Putamen (tissue), 1 donor: ENCODE measurements at regions not wholly inside any gene's neighbourhood (a gene's known extent, or its start where the extent isn't known, plus 50 kb on each side); places are given as distances from the start of the nearest gene placed in this dataset.

ENCODE experiments used
- DNase-seq: peaks from one replicate; pipeline ENCODE4 v3.0.0-alpha.2; 2016; ENCODE audit warnings: low spot score

DNA sequence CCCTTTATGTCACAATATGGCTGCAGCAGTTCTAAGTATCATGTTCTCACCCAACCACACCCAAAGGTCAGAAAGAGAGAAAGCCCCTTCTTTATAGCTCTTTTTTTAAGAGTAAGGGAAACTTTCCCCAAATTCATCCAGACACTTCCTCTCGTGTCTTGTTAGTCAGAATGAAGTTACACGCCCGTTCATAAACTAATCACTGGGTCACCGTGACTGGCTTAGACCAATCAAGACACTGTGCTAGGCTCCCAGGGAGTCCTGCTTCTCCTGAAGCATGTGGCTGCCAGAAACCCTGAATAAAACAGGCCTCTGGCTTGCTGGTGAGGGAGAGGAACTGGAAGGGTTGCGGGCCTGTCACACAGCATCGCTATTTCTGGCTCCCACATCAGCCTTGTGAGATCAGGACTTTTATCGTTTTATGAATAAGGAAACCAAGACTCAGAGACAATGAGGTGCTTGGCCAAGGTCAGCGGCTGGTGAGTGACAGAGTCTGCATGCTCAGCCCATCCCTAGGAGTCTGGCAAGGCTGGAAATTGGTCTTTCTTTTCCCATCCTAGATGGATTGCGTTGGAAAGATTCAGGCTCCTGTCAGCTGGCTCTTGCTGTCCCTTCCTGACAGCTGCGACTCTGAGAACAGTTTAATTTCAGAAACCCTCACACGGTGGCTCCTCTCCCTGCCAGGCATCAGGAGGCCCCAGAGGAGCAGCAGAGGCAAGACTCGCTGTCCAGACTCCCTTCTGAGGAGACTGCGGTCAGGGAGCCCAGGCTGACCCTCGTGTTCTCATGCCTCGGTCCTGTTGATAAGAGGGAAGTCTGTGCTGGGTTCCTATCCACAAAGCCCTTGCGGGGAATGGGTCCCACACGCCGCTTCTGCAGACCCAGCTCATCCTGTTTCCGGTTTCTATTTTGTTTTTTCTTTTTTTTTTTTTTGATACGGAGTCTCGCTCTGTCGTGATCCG lies 104.5 kb upstream of the TAF1B start:
- no peak for DNase-seq

DNA sequence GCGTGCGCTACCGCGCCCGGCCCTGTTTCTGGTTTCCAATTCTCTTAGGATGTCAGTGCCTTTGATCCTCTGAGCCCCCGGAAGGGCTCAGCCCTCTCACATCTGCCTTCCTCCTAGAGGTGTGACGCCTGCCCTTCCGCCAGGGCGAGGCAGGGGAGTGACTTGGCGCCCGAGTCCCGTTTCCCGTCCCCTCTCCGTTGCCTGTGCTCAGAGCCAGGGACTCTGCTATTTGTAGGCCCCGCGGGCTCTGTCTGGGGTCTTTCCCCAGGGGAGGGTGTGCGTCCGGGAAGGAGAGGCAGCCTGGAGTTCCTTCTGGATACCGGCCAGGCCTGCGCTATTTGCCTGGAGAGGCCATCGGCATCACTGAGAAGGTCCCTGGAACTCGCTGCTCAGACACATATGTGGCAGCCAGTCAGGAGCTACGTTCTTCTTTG lies 103.7 kb upstream of the TAF1B start:
- no peak for DNase-seq

DNA sequence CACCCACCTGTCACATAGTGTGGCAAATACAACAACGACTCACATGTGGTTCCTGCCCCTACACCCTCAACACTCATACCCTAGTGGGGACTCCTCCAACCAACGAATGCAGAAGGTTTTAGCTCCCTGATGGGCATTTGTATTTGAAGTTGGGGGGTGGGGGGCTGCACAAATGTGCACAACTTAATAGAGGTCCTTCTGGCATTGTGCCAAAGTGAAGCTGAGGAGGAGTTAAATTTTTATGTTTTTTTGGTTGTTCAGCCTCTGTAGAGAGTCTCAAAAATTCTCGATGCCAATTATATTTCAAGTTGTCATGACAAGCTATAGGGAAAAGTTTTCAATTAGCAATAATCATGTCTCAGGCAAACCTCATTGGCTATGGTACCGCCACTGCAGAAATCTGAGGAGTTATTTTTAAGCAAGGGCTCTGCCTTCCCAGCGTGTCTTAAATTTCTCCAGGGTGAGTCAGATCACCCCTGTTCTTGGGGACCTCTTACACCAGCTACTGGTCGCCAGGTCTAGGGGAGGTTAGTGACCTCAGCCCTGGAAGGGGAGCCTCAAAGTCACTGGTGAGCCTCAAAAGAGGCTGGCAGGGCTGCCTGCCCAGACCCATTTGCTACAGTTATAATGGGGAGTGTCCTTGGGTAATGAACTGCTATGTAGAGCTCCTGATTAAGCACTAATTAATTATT lies 102.7 kb upstream of the TAF1B start:
- DNase-seq, result no peak

DNA sequence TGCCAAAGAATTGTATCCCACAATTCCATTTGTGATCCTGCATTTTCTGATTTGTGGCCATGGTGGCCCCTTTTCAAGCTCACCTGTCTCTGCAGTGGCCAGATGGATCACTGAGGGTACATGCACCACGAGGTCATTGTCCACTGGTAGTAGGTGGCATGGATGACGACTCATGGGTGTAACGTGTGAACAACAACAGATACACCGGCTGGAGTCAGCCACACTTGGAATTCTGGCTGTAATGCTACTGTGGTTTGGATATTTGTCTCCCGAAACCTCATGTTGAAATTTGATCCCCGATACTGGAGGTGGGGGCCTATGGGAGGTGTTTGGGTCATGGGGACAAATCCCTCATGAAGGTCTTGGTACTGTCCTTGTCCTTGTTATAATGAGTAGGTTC lies 102.2 kb upstream of the TAF1B start:
- no peak for DNase-seq

DNA sequence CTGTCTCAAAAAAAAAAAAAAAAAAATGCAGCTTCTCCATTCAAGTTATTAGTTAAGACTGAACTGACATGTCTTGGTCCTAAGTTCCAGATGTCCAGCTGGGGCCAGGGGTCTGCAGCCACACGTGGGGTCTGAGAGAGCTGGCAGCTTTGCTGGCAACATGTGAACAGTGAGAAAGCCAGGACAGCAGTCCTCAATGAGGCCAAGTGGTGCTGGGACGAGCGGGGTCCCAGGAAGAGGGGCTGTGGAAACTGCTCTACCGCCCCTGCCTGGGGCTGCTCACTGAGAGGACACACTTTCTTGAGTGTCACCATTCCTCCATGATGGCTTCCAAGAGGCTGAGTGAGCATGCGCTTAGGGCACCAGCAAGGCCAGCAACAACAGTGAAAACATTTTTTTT lies 100.7 kb upstream of the TAF1B start:
- no peak for DNase-seq

DNA sequence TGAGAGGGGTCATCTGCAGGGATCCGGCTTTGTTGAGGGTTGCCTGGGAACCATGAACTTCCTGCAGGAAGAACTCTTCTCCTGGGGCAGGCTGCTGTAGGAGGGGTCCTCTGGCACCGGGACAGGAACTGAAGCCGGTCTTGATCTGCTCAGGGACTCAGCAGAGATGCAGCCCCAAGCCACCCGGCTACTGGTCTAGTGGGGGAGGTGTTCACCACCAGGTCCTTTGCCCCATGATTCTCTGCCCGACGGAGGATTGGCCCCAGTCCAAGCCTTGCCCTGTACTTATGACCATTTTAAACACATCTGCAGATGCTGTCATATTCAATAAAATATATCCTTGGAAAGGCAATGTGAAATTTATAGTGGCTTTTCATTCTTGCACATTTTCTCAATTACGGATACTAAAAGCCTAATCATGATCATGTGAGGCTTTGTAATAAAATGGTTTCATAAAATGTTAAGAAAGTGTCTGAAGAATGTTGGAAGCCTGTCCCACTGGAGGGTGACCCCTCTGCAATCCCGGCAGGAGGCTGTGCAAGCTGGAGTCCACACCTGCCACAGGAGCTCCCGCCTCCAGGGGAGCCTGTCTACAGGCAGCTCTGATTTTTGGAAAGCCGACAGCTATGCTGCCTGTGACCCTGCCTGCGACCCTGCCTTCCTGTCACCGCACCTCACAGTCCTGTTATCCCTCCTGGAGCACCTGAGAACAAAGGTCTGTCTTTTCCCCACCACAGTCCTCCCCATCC lies 98.8 kb upstream of the TAF1B start:
- DNase-seq, result no peak

DNA sequence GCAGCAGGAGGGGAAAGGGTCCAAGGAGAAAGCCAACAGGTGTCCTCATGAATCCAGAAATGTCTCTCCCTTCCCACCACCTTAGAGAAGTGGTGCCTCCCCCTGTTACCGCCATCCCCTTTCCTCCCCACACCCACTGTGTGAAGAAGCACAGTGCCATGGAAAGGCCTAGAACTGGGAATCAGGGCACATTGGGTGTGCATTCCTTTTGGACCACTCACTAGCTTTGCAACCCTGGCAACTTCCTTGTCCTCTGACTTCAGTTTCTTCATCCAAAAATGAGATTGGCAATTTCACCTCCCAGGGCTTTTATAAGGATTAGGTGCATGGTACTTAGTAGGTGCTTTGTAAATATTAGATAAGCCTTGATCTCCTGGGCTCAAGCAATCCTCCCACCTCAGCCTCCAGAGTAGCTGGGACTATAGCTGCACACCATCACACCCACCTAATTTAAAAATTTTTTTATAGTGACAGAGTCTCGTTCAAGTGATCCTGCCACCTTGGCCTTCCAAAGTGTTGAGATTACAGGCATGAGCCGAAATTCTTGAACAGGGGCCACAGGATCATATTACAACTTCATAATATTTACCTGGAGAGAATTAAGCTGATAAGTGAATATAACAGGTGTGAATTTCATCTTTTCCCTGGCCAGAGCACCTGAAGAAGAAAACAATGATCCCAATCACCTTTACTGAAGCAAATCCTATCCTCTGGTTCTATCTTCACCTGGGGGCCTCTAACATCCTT lies 97.9 kb upstream of the TAF1B start:
- DNase-seq, result no peak

DNA sequence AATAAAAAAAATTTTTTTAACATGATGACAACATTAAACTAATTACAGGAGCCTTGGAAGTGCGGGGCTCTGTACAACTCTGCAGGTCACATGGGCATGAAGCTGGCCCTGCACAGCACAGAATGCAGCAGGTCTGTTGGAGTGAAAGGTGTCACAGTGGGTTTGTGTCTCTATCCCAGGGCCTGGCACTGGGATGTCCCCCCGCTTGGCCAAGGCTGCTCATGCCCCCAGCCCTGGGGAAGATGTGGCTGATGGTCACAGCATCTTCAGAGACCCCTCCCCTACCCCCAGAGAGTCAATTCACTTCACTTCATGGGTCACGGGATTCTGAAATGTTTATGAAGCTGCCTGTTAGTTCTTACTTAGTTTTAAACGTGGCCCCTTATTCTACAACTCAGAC lies 95.9 kb upstream of the TAF1B start:
- no peak for DNase-seq

DNA sequence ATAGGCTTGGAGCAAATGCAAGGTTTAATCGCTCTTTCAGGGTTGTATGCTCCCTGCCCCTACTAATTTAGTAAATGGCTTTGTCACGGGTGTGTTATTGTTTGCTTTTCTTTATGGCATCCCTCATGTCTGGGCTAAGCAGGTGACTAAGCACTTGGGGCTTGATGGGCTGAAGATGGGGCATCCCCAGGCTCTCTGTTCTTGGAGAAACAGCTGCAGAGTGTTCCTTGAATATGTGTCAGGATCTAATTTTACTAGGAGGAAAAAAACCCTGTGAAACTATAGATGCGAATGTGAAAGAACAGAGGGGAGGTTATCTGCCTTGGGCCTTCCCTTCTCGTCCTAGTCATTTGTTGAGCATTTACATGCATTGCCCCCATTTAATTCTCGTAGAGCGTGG lies 94.7 kb upstream of the TAF1B start:
- no peak for DNase-seq

DNA sequence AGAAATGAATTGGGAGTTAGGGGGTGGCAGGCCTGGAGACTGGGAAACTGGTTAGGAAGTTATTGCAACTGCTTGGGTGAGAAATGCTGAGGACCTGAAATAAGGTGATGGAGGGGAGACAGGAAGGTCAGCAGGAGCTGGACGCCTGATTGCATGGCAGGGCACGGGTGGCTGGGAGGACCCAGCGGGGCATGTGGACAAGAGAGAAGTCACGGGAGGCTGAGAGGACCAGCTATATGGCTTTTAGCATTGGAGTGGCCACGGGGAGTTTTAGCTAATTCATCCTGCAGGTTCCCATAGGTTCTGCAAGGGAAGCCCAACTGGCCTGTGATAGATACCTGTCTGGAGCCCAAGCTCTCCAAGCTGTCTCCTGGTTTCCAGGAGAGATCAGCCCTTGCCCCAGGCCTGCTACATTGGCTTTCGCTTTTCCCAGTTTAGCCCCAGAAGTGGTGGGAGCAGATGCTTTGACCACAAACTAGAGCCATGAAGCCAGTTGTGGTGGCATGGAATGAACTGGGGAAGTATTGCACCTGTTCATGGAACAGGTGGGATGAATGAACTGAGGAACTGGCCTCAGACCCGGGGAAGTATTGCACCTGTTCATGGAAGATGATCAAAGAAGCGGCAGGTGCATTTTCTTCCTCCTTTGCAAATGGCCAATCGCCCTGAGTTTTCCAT lies 93.6 kb upstream of the TAF1B start:
- DNase-seq, result no peak

DNA sequence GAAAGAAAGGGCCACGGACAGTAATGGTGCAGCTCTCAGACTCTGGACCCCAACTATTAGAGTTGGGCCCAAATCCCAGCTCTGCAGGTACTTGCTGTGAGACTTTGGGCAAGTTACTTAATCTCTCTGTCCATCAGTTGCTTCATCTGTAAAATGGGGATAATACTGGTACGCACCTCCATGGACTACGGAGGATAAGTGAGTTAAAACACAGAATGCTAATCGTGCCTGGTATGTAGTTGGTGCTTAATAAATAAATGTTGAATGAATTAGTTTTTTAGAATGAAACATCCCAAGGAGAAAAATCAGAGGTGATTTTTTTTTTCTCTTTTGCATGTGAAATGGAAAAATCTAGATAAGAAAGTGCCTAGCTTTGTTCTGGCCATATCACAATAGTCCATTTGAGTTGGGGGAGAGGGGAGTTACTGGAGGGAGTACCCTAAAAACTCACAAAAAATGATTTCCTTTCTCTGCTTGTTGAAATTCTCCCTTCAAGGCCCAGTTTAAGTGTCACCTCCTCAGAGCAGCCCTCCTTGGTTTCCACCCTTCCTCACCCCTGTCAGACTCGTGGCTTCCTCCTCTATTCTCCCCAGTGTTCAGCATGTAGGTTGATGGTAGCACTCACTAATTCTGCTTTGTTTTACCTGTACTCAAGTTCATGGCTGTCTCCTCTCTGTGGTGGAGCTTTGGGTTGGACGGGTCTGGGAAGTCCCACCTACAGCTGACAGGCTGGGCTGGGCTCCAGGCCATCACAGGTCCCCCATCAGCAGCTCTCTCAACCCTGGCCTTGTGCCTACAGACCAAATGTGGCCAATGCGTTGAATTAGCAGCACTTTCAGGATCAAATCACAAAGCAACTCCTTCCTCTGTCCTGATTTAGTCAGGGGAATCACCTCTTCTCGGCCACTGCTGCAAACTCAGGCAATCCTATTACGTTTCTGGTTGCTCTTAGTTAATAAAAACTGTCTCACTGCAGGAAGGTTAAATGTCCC lies 92.8 kb upstream of the TAF1B start:
- DNase-seq, result no peak

DNA sequence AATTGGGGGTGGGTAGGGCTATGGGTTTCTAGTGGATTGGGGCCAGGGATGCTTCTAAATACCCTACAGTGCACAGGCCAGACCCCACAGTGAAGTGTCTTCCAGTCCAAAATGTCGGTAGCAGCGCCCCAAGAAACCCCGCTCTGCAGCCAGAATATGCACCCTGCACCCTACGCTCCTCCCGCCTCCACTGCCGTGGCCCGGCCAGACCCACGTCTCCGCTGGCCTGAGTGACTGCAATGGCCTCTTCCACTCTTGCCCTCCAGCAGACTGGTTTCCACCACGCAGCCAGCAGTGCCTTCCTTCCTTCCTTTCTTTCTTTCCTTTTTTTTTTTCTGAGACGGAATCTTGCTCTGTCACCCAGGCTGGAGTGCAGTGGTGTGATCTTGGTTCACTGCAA lies 91.4 kb upstream of the TAF1B start:
- no peak for DNase-seq

DNA sequence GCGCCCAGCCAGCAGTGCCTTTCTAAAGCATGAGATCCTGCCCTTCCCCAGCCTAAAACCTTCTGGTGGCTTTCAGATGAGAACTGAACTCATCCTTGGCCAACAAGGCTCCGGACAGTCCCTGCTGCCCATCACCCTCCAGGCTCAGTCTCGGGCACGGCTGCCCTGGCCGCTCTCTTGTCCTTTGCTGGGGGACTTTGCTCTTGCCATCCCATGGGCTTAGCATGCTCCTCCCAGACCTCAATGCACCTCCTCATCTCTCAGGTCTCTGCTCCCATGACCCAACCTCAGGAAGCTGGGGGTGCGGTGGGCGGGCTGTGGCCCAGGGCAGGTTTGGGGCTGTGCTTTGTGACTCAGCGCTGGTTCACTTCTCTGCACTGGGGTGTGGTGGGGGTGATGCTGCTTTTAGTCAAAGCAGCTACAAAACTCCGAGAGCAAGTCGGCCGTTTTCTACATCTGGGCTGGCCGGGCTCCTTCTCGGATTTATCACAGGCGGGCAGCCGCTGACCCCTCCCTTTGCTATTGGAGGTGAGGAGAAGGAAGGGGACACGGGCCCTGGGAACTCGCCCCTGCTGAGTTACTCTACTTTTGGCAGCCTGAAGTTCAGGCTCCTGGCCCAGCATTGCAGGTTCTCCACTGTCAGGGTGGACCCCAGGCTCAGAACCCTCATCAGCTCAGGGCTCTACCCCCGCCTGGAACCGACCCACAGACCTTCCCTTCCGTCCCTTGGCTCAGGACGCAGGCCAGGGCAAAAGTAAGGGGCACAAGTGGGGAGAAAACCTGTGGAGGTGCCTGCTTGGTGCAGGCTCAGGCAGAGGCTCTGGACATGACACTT lies 90.6 kb upstream of the TAF1B start:
- no peak for DNase-seq

DNA sequence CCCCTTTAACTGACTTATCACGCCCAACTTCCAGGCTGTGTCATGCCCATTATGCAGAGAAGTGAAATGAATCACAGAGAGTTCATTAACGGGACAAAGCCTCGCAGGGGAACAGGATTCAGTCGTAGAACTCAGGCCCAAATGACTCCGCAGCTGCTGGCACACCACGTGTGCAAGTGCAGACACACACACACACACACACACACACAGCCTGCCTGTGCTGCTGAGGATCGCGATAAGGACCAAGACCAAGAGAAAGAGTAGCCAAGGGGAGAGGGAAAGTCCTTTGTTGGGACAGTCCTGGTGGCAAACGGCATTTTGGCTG lies 90.0 kb upstream of the TAF1B start:
- no peak for DNase-seq

DNA sequence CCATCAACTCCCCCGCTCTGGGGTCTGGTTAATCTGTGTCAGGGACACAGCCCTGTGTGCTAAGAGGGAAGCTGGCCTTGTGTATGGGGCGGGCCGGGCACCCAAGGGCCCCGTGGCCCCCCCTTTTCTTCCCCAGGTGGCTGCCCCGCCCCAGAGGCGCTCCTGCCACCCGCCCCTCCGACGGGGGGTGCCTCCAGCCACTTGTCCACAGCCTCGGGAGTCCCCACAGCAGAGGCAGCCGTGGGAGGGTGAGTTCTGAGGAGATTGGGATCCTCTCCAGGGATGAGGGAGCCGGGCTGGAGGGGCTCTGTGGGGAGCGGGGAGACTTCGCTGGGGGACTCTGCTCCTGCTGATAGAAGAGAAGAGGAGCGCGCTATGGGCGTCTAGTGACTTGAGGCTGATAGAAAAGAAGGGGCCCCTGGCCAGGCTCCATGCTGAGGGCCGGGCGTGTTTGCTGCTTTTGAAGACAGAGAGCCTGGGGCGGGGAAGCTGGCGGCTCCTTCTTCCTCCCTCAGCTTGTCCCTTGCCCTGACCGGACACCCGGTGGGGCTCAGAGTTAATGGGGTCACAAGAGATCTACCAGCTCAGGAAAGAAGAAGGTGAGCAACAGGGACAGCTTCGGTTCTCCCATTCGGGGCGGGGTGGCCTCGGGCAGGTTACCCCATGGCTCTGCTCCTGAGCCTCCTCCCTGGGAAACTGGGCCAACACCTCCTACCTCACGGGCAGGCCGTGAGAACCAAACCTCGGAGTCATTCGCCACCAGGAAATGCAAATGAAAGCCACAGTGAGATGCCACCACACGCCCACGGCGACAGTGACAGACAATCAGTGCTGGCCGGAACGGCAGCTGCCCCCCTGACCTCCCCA lies 89.4 kb upstream of the TAF1B start:
- DNase-seq, result no peak

DNA sequence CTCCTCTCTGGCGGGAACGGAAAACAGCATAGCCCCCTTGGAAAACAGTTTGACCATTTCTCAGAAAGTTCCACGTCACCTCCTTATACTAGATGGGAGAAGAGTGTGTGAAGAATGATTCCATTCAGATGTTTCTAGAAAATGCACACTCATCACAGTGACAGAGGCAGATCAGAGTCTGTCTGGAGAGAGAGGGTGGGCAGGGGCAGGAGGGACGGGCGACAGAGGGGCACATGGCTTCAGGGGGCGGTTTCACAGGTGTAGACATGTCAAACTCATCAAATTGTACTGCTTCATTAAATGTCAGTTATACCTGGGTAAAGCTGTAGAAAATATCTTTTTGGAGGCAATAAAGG lies 88.8 kb upstream of the TAF1B start:
- no peak for DNase-seq

DNA sequence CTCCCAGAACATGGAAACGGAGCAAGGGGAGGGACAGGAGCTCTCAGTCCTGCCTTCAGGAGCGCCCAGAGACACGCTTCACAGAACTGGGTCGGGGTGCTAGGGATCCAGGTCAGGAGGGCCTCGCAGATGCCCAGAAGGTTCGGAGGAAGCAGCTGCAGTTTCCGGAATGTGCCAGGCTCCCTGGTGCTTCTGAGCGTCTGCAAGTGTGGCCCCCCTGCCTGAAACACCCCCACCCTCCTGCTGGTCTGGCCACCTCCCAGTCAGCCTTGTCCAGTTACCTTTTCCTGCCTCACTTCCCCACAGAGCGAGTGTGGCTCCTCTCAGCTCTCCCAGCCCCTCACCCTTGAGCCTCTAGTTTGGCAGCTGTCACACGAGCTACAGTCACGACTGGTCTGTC lies 88.3 kb upstream of the TAF1B start:
- no peak for DNase-seq

DNA sequence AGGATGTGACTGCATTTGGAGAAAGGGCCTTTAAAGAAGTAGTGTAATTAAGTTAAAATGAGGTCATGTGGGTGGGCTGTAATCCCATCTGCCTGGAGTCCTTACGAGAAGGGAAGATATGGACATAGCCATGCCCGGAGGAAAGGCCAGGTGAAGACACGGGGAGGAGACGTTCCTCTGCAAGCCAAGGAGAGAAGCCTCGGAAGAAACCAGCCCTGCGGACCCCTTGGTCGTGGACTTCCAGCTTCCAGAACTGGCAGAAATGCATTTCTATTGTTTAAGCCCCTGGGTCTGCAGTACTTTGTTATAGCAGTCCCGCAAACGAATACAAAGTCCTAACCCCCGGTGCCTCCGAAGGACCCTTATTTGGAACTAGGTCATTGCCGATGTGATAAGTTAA lies 87.6 kb upstream of the TAF1B start:
- DNase-seq, result no peak
